Thyroid gland (tissue), 4 donors: ENCODE measurements at regions not wholly inside any gene's neighbourhood (a gene's known extent, or its start where the extent isn't known, plus 50 kb on each side); places are given as distances from the start of the nearest gene placed in this dataset.

ENCODE experiments used
- CTCF ChIP-seq, 6 experiments: fragments of 200-600 bp in 3 of 6; fragments of 450-650 bp in 3 of 6; sonication (generic) in 3 of 6; IDR thresholded peaks; one replicate each; pipeline ENCODE4 v1.5.1; 2016 to 2019; ENCODE audit warnings: antibody characterized with exemption in 6 of 6, mild to moderate bottlenecking in 2 of 6, inconsistent platforms in 1 of 6, moderate library complexity in 1 of 6
- POLR2A ChIP-seq, 2 donors: fragments of 450-650 bp; IDR thresholded peaks; one replicate each; pipeline ENCODE4 v1.6.1; 2017; ENCODE audit warnings: antibody characterized with exemption in 2 of 2, mild to moderate bottlenecking in 2 of 2, moderate library complexity in 1 of 2

- TF ChIP-seq CTCF (IDR thresholded peaks at IDR 0.05) (no peak), POLR2A (IDR thresholded peaks at IDR 0.05) (no peak)
Measured at GRCh38 chrX:4671344-4671743, 957.9 kb upstream of the PRKX start.
